Testis (tissue), 2 donors: ENCODE measurements at regions not wholly inside any gene's neighbourhood (a gene's known extent, or its start where the extent isn't known, plus 50 kb on each side); places are given as distances from the start of the nearest gene placed in this dataset.

ENCODE experiments used
- CTCF ChIP-seq, 3 experiments: fragments of 450-650 bp in 2 of 3; fragments of 200-600 bp in 1 of 3; sonication (generic) in 1 of 3; IDR thresholded peaks; one replicate each; pipeline ENCODE4 v1.5.1; 2016 to 2019; ENCODE audit warnings: antibody characterized with exemption in 3 of 3, mild to moderate bottlenecking in 2 of 3, moderate library complexity in 1 of 3
- POLR2A ChIP-seq: fragments of 450-650 bp; IDR thresholded peaks from one replicate; pipeline ENCODE4 v1.6.1; 2017; ENCODE audit warnings: antibody characterized with exemption, mild to moderate bottlenecking, moderate library complexity

DNA sequence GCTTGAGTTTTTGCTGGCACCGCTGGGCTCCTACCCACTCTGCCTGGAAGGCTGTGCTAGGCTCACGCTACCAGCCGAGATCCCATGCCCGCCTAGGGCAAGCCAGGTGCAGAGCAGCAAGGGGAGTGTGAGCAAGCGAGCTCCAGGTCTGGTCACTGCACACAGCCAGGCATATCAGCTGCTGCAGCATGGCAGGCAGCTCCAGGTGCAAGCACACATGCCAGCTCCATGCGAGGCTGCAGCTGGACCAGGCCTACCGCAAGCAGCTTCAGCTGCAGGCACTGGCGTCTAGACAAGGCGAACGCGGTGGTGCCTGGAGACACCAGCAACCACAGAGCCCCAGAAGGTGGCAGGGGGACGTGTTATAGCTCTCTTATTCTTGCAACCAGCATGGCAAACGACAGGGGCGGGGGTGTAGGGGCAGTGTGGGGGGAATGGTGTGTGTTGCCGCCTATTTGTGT is 614.7 kb upstream of the EPHA5 start:
- no peak for TF ChIP-seq CTCF (IDR thresholded peaks at IDR 0.05)
- TF ChIP-seq POLR2A, result no peak
